ENCODE measurements at regions not wholly inside any gene's neighbourhood (a gene's known extent, or its start where the extent isn't known, plus 50 kb on each side); places are given as distances from the start of the nearest gene placed in this dataset.

DNA sequence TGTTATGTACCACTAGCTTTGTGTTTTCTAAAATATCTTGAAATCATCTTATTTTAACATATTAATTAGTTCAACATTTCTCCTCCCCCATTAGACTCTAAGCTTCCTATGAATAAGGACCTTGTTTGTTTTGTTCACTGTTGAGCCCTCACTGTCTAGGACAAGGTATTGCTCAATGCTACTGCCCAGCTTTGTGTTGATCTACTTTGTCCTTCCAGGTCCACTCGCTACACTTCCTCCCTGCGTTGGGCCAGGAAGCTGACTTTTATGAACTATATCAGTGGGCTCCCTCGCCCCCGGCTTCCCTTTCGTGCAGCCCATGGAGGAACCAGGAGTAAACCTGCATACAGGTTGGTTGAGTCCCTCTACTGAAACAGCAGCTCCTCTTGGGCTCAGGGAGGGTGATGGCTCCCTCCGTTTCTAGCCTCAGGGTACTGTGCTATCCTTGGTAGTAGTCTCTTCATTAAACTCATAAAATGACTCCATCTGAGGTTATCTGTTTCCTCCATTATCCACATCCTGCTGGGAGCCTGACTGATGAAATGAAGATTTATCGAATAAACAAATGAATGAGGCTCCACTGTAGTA lies 272.5 kb downstream of the CLIC5 start:
- H3K9me3 ChIP-seq (ENCODE audit: control insufficient read depth, low read length, poor library complexity, severe bottlenecking) = no peaks in the 10 kb centered on the region
- Mint-ChIP-seq H3K4me3 (no peak overlapping the region), H3K27me3 (no peaks in the 10 kb centered on the region), H3K4me1 (peaks cover 4% of the 10 kb centered on the region), H3K27ac (no peak overlapping the region), H3K36me3 (ENCODE audit: low read depth) (no peaks in the 10 kb centered on the region)
- ATAC-seq = no peak
- no peak for DNase-seq

DNA sequence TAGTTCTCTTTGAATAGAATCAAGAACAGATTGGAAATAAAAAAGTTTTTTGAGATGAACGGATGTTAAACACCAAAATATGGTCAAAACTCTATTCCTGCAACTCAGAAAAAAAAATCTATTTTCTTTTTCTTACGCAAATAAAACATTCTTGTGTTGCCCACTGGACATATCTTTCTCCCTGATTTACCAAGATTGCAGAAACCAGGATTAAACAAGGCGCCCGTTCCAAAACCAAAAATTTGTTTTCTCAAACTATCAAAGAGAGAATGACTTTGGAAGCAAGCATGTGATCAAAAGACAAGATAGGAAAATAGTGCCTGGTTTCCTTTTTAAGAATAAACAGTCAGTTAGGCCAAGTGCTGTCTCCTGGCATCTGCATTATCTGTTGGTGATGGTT lies 273.1 kb downstream of the CLIC5 start:
- Mint-ChIP-seq H3K4me3 (no peak overlapping the region), H3K4me1 (peaks cover 9% of the 10 kb centered on the region), H3K36me3 (ENCODE audit: low read depth) (no peaks in the 10 kb centered on the region), H3K27ac (no peak overlapping the region), H3K27me3 (no peaks in the 10 kb centered on the region)
- ATAC-seq = no peak
- H3K9me3 ChIP-seq (ENCODE audit: control insufficient read depth, low read length, poor library complexity, severe bottlenecking) = no peaks in the 10 kb centered on the region
- DNase-seq = no peak

DNA sequence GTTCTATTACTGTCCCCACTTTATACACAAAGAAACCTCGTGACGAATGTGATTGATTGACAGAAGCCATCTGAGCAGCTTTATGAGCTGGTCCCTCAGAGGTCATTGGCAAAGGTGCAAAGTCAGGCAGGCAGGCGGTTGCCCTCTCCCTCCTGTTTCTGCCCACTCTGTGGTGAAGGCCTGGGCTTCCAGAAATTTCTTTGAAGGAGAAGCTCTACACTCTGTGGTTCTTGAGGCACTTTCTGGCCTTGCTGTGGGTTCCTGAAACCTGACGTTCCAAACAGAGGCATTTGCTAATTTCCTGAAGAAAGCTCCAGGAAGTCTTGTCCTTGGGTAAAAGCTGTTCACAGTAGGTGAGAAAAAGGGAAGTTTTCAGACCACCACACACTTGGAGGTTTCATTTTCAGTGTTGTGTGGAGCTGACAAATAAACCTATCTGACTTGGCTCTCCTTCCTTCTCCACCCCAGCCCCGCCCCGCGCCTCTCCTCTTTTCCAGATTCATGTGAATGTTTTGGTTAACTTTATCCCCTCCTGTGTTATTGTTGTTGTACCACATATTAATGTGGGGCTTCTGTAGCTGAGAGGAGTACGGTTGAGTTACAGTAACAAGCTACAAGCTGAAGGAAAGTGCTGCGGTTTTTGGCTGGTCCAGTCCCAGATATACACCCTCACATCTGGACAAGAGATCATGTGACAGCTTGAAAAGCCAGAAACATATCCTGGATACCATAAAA lies 274.1 kb downstream of the CLIC5 start:
- no peaks in the 10 kb centered on the region for H3K36me3 Mint-ChIP-seq (ENCODE audit: low read depth)
- peaks cover 14% of the 10 kb centered on the region for H3K4me1 Mint-ChIP-seq
- peaks cover 5% of the 10 kb centered on the region for H3K27me3 Mint-ChIP-seq
- no peak for ATAC-seq
- DNase-seq = no peak
- no peak overlapping the region for H3K4me3 Mint-ChIP-seq
- H3K27ac Mint-ChIP-seq = no peak overlapping the region
- H3K9me3 ChIP-seq (ENCODE audit: control insufficient read depth, low read length, poor library complexity, severe bottlenecking) = no peaks in the 10 kb centered on the region

DNA sequence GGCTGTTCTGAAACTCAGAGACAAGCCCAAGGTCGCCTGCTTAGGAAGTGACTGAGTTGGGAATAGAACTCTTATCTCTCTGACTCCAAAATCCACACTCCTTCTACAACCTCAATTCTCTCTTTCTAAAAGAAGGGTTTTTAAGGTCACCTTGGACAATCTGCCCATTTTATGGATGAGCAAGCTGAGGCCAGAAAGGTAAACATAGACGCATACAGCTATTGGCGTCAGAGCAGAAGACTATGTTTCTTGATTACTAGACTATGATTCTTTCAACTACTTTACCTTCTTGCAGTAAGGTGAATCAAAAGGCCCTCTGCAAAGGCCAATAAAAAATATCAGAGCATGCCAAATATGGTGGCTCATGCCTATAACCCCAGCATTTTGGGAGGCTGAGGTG lies 276.6 kb downstream of the CLIC5 start:
- ATAC-seq (no peak), DNase-seq (no peak)
- Mint-ChIP-seq H3K4me1 (peaks cover 17% of the 10 kb centered on the region), H3K36me3 (ENCODE audit: low read depth) (peaks cover 3% of the 10 kb centered on the region), H3K4me3 (no peak overlapping the region), H3K27ac (no peak overlapping the region), H3K27me3 (peaks cover 19% of the 10 kb centered on the region)
- no peaks in the 10 kb centered on the region for H3K9me3 ChIP-seq (ENCODE audit: control insufficient read depth, low read length, poor library complexity, severe bottlenecking)

DNA sequence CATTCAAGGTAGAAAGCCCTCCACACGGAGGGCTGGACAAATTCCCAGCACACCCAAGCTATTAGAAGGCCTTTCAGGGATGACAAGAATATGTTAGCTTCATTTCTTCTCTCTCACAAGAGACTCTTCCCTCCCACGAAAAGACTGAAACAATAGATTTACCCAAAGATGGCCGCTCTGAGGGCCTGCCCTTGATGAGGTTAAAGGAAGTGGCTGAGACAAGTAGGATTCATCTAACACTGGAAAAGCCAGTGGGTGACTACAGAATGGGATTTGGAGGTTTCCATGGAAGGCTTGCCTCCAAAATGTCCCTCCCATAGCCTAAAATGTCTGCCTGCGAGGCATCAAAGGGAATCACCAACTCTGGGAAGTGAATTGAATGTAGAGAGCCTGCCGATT lies 277.6 kb downstream of the CLIC5 start:
- ATAC-seq (no peak), DNase-seq (no peak)
- Mint-ChIP-seq H3K36me3 (ENCODE audit: low read depth) (peaks cover 3% of the 10 kb centered on the region), H3K4me3 (peak overlapping the region; percentile 79), H3K4me1 (peaks cover 18% of the 10 kb centered on the region), H3K27me3 (peaks cover 22% of the 10 kb centered on the region), H3K27ac (no peak overlapping the region)
- no peaks in the 10 kb centered on the region for H3K9me3 ChIP-seq (ENCODE audit: control insufficient read depth, low read length, poor library complexity, severe bottlenecking)

DNA sequence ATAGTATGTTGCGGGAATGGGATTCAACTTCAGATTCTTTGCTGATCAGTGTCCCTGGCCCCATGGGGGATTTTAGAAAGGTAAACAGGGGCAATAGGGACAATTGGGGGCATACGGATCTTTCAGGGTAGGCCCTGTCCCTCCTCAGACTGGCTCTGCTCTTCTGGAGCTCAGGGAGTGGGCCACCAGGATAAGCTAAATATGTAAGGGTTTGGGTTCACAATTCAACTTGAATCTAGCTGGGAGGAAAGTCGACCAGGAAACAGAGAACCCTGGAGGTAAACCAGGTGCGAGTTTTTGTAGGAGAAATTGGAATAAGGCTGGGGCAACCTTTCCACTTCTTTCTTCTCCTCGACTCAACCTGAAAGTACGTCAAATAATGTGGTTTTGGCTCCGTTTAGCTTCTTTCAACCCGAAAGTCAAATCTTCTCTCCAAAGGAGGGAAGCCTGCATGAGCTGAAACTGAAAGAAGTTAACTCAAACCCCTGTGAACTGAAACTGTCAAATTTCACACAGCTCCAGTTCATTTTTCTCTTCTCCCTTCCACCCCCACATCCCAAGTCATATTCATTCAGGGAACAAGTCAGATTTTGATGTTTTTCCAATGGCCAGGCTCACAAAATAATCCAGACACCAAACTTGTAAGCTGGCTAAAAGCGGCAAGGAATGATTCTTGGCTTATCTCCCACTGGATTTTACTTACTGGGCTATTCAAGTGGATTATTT lies 278.2 kb downstream of the CLIC5 start:
- no peaks in the 10 kb centered on the region for H3K9me3 ChIP-seq (ENCODE audit: control insufficient read depth, low read length, poor library complexity, severe bottlenecking)
- DNase-seq (no peak), ATAC-seq (no peak)
- H3K4me1 Mint-ChIP-seq = peaks cover 18% of the 10 kb centered on the region
- H3K4me3 Mint-ChIP-seq = peak overlapping the region; percentile 79
- peaks cover 22% of the 10 kb centered on the region for H3K27me3 Mint-ChIP-seq
- peaks cover 3% of the 10 kb centered on the region for H3K36me3 Mint-ChIP-seq (ENCODE audit: low read depth)
- H3K27ac Mint-ChIP-seq = peak overlapping the region; percentile 65

DNA sequence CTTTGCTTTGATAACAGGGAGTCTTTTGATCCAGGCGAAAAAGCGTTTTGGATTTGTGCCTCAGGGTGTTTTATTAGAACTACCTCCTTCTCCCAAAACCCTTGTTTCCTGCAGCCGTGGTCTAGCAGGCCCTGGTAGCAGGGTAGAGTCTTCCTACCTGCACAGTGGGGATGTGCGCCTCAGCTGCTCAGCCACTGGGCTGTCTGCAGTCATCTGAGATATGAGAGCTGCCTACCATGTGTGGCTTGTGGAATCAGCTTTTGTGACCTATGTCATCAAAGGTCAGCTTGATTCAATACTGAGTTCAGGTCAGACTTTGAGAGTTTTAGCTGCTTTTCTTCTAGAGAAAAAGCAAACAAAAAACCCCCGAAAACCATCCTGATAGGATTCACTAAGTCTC lies 279.5 kb downstream of the CLIC5 start:
- Mint-ChIP-seq H3K4me3 (no peak overlapping the region), H3K27ac (no peak overlapping the region), H3K4me1 (peaks cover 16% of the 10 kb centered on the region), H3K27me3 (peaks cover 22% of the 10 kb centered on the region), H3K36me3 (ENCODE audit: low read depth) (peaks cover 3% of the 10 kb centered on the region)
- no peaks in the 10 kb centered on the region for H3K9me3 ChIP-seq (ENCODE audit: control insufficient read depth, low read length, poor library complexity, severe bottlenecking)
- DNase-seq (no peak), ATAC-seq (no peak)

DNA sequence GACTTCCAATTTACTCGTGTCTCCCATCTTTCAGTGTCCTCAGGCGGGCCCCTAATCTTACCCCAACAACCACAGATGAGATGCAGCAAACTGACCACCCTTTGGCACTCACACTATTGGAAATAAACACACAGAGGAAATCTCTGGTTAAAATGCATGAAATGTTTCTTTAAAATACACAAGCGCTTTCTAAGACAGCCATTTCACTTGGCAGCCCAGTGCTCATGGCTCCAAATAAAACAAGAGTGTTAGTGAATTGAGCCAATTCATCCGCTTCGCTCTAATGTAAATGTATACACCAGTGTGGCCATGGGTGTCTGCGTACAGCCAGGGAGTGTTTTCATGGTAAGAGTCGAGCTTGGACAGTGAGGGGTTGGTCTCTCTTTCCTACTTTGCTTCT lies 282.9 kb downstream of the CLIC5 start:
- Mint-ChIP-seq H3K27ac (no peak overlapping the region), H3K4me3 (no peak overlapping the region), H3K4me1 (peaks cover 11% of the 10 kb centered on the region), H3K36me3 (ENCODE audit: low read depth) (peaks cover 3% of the 10 kb centered on the region), H3K27me3 (peaks cover 22% of the 10 kb centered on the region)
- no peaks in the 10 kb centered on the region for H3K9me3 ChIP-seq (ENCODE audit: control insufficient read depth, low read length, poor library complexity, severe bottlenecking)
- DNase-seq (no peak), ATAC-seq (no peak)

DNA sequence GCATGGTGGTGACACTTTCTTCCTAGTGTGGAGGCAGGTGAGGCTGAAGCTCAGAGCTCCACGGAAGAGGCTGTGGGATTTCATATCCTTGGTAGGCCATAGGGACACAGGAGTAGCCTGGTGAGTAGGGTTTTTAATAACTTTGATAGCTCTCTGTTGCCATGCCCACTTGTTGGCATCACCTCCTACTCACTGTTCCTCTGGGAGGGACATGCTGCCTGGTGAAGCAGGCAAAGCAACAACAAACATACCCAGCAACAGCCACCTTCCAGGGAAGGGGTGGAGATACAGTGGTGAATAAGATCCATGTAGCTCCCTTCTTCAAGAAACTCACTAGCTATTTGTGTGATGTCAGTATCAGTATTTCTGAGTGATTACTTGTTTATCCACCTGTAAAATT lies 285.4 kb downstream of the CLIC5 start:
- Mint-ChIP-seq H3K27me3 (peaks cover 6% of the 10 kb centered on the region), H3K27ac (no peak overlapping the region), H3K4me3 (no peak overlapping the region), H3K4me1 (peaks cover 3% of the 10 kb centered on the region), H3K36me3 (ENCODE audit: low read depth) (no peaks in the 10 kb centered on the region)
- no peak for ATAC-seq
- H3K9me3 ChIP-seq (ENCODE audit: control insufficient read depth, low read length, poor library complexity, severe bottlenecking) = no peaks in the 10 kb centered on the region
- no peak for DNase-seq

DNA sequence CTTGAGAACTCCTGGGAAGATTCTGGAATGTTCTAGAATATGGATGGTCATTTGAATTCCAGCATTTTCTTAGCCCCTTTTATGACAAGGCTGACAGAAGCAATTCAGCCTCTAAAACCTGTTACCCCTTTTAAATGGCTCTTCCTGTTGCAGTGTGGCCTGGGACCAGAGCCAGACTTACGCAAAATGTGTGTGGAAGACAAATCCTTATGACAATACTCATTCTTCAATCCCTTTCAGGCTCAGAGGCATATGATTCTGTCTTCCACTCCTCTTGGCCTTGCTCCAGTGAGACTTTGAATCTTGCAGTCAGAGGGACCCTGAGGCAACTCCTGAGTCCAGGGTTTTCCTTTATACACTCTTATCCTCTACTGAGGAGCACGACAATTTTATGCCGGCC lies 287.0 kb downstream of the CLIC5 start:
- H3K36me3 Mint-ChIP-seq (ENCODE audit: low read depth) = no peaks in the 10 kb centered on the region
- H3K27ac Mint-ChIP-seq = no peak overlapping the region
- no peak overlapping the region for H3K4me3 Mint-ChIP-seq
- DNase-seq (no peak), ATAC-seq (no peak)
- H3K9me3 ChIP-seq (ENCODE audit: control insufficient read depth, low read length, poor library complexity, severe bottlenecking) = no peaks in the 10 kb centered on the region
- no peaks in the 10 kb centered on the region for H3K4me1 Mint-ChIP-seq
- no peaks in the 10 kb centered on the region for H3K27me3 Mint-ChIP-seq

DNA sequence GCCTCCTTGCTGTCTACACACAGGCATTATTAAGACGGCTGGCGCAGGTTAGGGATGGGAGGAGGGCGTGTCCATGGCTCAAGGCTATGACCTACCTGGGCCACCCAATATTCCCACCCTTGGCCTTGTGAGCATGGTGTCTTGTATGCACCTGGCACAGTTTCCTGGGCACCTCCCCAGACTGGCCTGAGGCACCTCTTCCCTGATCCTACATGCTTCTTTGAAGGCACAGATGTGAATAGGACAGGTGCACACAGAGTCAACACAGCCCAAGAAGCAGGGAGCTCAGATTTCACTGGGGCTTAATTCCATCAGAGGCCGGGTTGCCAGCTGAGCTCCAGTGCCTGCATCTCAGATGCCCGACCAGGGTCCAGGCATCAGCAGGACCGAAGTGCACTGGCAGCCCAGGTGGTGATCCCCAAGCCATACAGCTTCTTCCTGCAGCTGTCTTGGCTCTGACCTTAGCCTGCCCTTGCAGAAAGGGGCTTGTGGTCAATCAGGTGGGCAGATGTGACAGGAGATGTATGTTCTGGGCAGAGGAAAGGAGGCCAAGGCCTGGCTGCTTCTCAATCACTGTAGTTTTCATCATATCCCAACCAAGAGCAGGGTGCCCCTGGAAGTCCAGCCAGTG lies 287.7 kb downstream of the CLIC5 start:
- H3K36me3 Mint-ChIP-seq (ENCODE audit: low read depth) = no peaks in the 10 kb centered on the region
- DNase-seq = no peak
- no peak overlapping the region for H3K4me3 Mint-ChIP-seq
- no peaks in the 10 kb centered on the region for H3K4me1 Mint-ChIP-seq
- H3K27me3 Mint-ChIP-seq = no peaks in the 10 kb centered on the region
- no peak overlapping the region for H3K27ac Mint-ChIP-seq
- no peak for ATAC-seq
- no peaks in the 10 kb centered on the region for H3K9me3 ChIP-seq (ENCODE audit: control insufficient read depth, low read length, poor library complexity, severe bottlenecking)

DNA sequence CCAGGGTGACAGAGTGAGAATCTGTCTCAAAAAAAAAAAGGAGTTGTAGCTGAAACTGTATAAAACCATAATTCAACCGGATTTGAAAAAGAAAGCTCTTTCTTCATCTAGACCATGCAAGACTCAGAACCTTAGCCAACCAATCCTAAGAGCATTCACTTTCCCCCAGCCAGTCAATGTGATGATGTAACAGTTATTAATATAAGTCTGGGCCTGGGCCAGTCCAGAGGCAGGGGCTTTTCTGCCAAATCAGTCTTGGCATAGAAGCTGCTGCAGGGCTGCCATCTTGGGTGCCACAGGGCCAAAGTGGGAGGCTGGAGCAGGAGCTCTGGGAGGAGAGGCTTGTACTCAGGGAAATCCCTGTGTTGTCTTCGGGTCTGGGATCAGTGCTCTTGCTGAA lies 288.4 kb downstream of the CLIC5 start:
- no peak overlapping the region for H3K27ac Mint-ChIP-seq
- no peak overlapping the region for H3K4me3 Mint-ChIP-seq
- no peaks in the 10 kb centered on the region for H3K4me1 Mint-ChIP-seq
- no peaks in the 10 kb centered on the region for H3K27me3 Mint-ChIP-seq
- H3K9me3 ChIP-seq (ENCODE audit: control insufficient read depth, low read length, poor library complexity, severe bottlenecking) = no peaks in the 10 kb centered on the region
- DNase-seq (no peak), ATAC-seq (no peak)
- H3K36me3 Mint-ChIP-seq (ENCODE audit: low read depth) = no peaks in the 10 kb centered on the region

DNA sequence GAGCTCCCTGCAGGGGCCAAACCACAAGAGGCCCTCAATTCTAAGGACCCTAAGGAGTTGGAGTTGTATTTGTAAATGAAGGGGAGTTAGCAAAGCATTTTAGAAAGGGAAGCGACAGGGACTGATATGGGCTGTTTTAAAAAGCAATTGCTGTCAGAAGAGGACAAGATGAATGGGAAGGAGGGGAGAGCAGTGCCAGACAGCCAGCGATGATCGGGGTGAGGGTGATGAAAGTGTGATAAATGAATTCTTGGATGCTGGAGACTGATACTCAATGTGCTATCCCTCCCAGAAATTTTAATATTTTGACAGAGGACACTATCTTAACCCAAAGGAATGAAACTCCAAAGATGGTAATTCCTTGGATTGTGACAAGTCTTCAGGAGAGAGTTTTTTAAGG lies 289.2 kb downstream of the CLIC5 start:
- Mint-ChIP-seq H3K4me3 (no peak overlapping the region), H3K27me3 (no peaks in the 10 kb centered on the region), H3K36me3 (ENCODE audit: low read depth) (no peaks in the 10 kb centered on the region), H3K27ac (no peak overlapping the region), H3K4me1 (no peaks in the 10 kb centered on the region)
- DNase-seq = no peak
- H3K9me3 ChIP-seq (ENCODE audit: control insufficient read depth, low read length, poor library complexity, severe bottlenecking) = no peaks in the 10 kb centered on the region
- no peak for ATAC-seq

All from T-helper 17 cell (primary cell).